ENCODE measurements at regions not wholly inside any gene's neighbourhood (a gene's known extent, or its start where the extent isn't known, plus 50 kb on each side); places are given as distances from the start of the nearest gene placed in this dataset.

- Histone ChIP-seq H3K9me3 (no peaks in the 10 kb centered on the region), H3K4me3 (no peak overlapping the region), H3K36me3 (no peaks in the 10 kb centered on the region), H3K4me1 (no peaks in the 10 kb centered on the region), H3K27me3 (no peaks in the 10 kb centered on the region), H3K27ac (no peak overlapping the region)
- no peak for DNase-seq
- TF ChIP-seq, protein P1, sequence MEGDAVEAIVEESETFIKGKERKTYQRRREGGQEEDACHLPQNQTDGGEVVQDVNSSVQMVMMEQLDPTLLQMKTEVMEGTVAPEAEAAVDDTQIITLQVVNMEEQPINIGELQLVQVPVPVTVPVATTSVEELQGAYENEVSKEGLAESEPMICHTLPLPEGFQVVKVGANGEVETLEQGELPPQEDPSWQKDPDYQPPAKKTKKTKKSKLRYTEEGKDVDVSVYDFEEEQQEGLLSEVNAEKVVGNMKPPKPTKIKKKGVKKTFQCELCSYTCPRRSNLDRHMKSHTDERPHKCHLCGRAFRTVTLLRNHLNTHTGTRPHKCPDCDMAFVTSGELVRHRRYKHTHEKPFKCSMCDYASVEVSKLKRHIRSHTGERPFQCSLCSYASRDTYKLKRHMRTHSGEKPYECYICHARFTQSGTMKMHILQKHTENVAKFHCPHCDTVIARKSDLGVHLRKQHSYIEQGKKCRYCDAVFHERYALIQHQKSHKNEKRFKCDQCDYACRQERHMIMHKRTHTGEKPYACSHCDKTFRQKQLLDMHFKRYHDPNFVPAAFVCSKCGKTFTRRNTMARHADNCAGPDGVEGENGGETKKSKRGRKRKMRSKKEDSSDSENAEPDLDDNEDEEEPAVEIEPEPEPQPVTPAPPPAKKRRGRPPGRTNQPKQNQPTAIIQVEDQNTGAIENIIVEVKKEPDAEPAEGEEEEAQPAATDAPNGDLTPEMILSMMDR (IDR thresholded peaks at IDR 0.05) = no peak
- intact Hi-C loops (cut with DNase I; ENCODE audit: low total_unique reads) = no loop called here
Measured at GRCh38 chr10:33886299-33886698, 551.8 kb upstream of the NRP1 start.

GRCh38 chr10:33884604-33885003, 550.1 kb upstream of the NRP1 start:
- Histone ChIP-seq H3K4me1 (no peaks in the 10 kb centered on the region), H3K27me3 (no peaks in the 10 kb centered on the region), H3K9me3 (no peaks in the 10 kb centered on the region), H3K27ac (no peak overlapping the region), H3K4me3 (no peak overlapping the region), H3K36me3 (no peaks in the 10 kb centered on the region)
- TF ChIP-seq, protein P1 (IDR thresholded peaks at IDR 0.05) = no peak
- intact Hi-C loops (cut with DNase I; ENCODE audit: low total_unique reads) = no loop called here
- no peak for DNase-seq

- Histone ChIP-seq H3K9me3 (no peaks in the 10 kb centered on the region), H3K36me3 (no peaks in the 10 kb centered on the region), H3K4me3 (no peak overlapping the region), H3K27ac (no peak overlapping the region), H3K27me3 (no peaks in the 10 kb centered on the region), H3K4me1 (no peaks in the 10 kb centered on the region)
- intact Hi-C loops (cut with DNase I; ENCODE audit: low total_unique reads) = no loop called here
- TF ChIP-seq, protein P1 (IDR thresholded peaks at IDR 0.05) = no peak
- DNase-seq = no peak
Measured at GRCh38 chr10:33883881-33884280, 549.4 kb upstream of the NRP1 start.

DNA sequence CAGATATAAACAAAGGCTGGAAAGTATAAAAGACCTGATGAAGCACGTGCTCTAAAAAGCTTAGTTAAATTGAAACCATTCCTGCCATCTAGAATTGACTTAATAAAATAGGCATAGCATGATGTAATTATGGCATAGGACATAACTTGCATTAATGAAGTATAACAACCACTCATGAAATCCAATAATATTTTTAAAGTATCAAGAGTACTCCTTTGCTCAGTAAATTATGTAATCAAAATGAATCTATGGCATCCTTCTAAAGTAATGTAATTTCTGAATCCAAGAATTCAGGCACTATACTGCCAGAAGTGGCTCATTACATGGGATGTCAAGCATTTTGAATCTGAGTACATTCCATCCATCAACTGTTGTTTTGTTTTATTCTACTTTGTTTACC, 548.5 kb upstream of the NRP1 start:
- Histone ChIP-seq H3K9me3 (no peaks in the 10 kb centered on the region), H3K27me3 (no peaks in the 10 kb centered on the region), H3K4me3 (no peak overlapping the region), H3K36me3 (no peaks in the 10 kb centered on the region), H3K27ac (no peak overlapping the region), H3K4me1 (no peaks in the 10 kb centered on the region)
- intact Hi-C loops (cut with DNase I; ENCODE audit: low total_unique reads) = no loop called here
- no peak for DNase-seq
- TF ChIP-seq, protein P1 (IDR thresholded peaks at IDR 0.05) = no peak

DNA sequence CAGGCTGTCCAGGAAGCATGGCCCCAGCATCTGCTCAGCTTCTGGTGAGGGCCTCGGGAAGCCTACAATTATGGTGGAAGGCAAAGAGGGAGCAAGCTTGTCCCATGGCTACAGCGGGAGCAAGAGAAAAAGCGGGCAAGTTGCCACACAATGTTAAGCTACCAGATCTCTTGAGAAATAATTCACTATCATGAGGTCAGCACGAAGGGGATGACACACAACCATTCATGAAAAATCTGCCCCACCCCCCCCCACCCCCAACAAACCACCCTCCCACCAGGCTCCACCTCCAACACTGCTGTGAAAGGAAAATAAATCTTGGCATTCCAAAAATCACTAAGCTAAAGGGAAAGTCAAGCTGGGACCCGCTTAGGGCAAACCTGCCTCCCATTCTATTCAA, 545.8 kb upstream of the NRP1 start:
- H3K36me3 ChIP-seq = no peaks in the 10 kb centered on the region
- no peaks in the 10 kb centered on the region for H3K9me3 ChIP-seq
- intact Hi-C loops (cut with DNase I; ENCODE audit: low total_unique reads) = no loop called here
- no peaks in the 10 kb centered on the region for H3K27me3 ChIP-seq
- no peak overlapping the region for H3K27ac ChIP-seq
- TF ChIP-seq, protein P1 (IDR thresholded peaks at IDR 0.05) = no peak
- H3K4me3 ChIP-seq = no peak overlapping the region
- no peaks in the 10 kb centered on the region for H3K4me1 ChIP-seq
- no peak for DNase-seq

DNA sequence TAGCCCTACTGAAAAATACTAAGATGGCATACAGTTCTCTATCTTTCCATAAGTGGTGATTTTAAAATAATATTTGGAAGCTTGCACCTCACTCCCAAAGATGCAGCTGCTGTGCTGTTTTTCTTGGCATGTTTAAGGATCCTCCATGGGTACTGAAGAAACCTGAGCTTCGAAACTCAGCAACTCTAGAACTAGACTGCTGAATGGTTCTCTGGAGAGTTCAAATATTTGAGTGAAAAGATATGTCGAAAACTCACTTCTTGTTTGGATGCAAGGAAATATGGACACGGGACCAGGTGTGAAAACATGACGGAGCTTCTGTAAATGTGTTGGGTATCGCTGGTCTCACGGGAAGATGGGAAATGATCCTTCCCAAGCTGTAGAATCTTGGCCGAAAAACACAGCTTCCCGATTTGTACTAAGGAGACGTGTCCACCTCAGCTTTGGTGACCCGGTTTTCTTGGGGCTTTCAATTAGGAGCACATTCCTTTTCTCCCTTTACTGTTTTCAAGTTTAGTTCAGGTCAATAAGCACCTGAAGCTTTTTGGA, 543.8 kb upstream of the NRP1 start:
- H3K36me3 ChIP-seq = no peaks in the 10 kb centered on the region
- intact Hi-C loops (cut with DNase I; ENCODE audit: low total_unique reads) = no loop called here
- TF ChIP-seq, protein P1 (IDR thresholded peaks at IDR 0.05) = no peak
- H3K4me3 ChIP-seq = no peak overlapping the region
- no peaks in the 10 kb centered on the region for H3K4me1 ChIP-seq
- no peak overlapping the region for H3K27ac ChIP-seq
- no peaks in the 10 kb centered on the region for H3K27me3 ChIP-seq
- no peak for DNase-seq
- no peaks in the 10 kb centered on the region for H3K9me3 ChIP-seq

All from tibial artery (tissue), 4 donors.